HepG2 (cell line): ENCODE measurements at regions not wholly inside any gene's neighbourhood (a gene's known extent, or its start where the extent isn't known, plus 50 kb on each side); places are given as distances from the start of the nearest gene placed in this dataset.

Experiments
- ATAC-seq: fragments of 200-7000 bp; cut with Tn5 transposase; 3 replicates; pipeline ENCODE4 v1.9.1; 2020; ENCODE audit warnings: mild to moderate bottlenecking, moderate library complexity
- BruUV-seq: library from RNA; stranded (reverse); fragments of 400-500 nt; replicated peaks from 2 replicates; lab custom pipeline; 2021; lab: Mats Ljungman, UMichigan
- CTCF ChIA-PET: fragments of 300-600 bp; formaldehyde crosslinking; extraction: SDS; loops from one replicate; lab custom pipeline; 2021; ENCODE audit warnings: low total read pairs, inconsistent platforms, low intra/inter-chr PET ratio; lab: Yijun Ruan, JAX
- POLR2A ChIA-PET: fragments of 350-600 bp; sonication (Branson Sonifier 250); formaldehyde crosslinking; loops from one replicate; lab custom pipeline; 2020; ENCODE audit warnings: antibody characterized with exemption, inconsistent platforms; lab: Yijun Ruan, JAX
- DNase-seq: peaks from one replicate; pipeline ENCODE4 v3.0.0-alpha.2; 2015; ENCODE audit warnings: low spot score
- FAIRE-seq: peaks from 3 replicates; lab custom pipeline; 2011; peaks lifted over from hg19 to GRCh38; lab: Jason Lieb, UNC
- H2AFZ ChIP-seq: one replicate; pipeline ENCODE4 v1.6.1; 2011; ENCODE audit warnings: low read length, inconsistent platforms
- H3K27ac ChIP-seq: fragments of 300-600 bp; 3 replicates; pipeline ENCODE4 v1.8.0; 2011; ENCODE audit warnings: mixed run types, mild to moderate bottlenecking, mixed read lengths, low read length, inconsistent platforms; ENCODE audit not compliant: insufficient read depth; ENCODE audit errors: extremely low read length
- H3K27me3 ChIP-seq, 2 experiments: fragments of 200-600 bp in 1 of 2; 2 replicates in 1 of 2; 3 replicates in 1 of 2; pipeline versions ENCODE4 v1.6.0 to v1.8.0; 2011; ENCODE audit warnings: low read length in 2 of 2, mild to moderate bottlenecking in 2 of 2, moderate library complexity in 2 of 2, inconsistent platforms in 1 of 2; ENCODE audit not compliant: insufficient read depth in 2 of 2, control insufficient read depth in 1 of 2
- H3K36me3 ChIP-seq, 2 experiments: fragments of 200-600 bp in 1 of 2; replicated peaks in 1 of 2; 2 replicates in 1 of 2; 3 replicates in 1 of 2; pipeline versions ENCODE4 v1.5.1 to v1.8.0; 2011; ENCODE audit warnings: low read length in 2 of 2, inconsistent platforms in 1 of 2; ENCODE audit not compliant: insufficient read depth in 2 of 2, control insufficient read depth in 1 of 2
- H3K4me1 ChIP-seq: 2 replicates; pipeline ENCODE4 v1.5.1; 2012; ENCODE audit warnings: low read length, inconsistent platforms; ENCODE audit not compliant: insufficient read depth
- H3K4me2 ChIP-seq: 2 replicates; pipeline ENCODE4 v1.6.0; 2011; ENCODE audit warnings: low read depth, low read length, inconsistent platforms
- H3K4me3 ChIP-seq, 3 experiments: fragments of 200-600 bp in 1 of 3; sonication (generic), shearing (Covaris generic) in 1 of 3; replicated peaks in 1 of 3; 2 replicates each; pipeline ENCODE4 v1.5.1; 2011 to 2016; ENCODE audit warnings: low read length in 3 of 3, inconsistent platforms in 2 of 3, low read depth in 2 of 3, mild to moderate bottlenecking in 2 of 3, control low read depth in 1 of 3, mixed read lengths in 1 of 3; ENCODE audit not compliant: insufficient read depth in 1 of 3
- H3K79me2 ChIP-seq: one replicate; pipeline ENCODE4 v1.6.1; 2011; ENCODE audit warnings: low read length, inconsistent platforms; ENCODE audit not compliant: insufficient read depth
- H3K9ac ChIP-seq: 2 replicates; pipeline ENCODE4 v1.6.0; 2011; ENCODE audit warnings: mild to moderate bottlenecking, low read depth, low read length, inconsistent platforms; ENCODE audit not compliant: insufficient read depth
- H3K9me3 ChIP-seq: 2 replicates; pipeline ENCODE4 v1.5.1; 2012; ENCODE audit warnings: mild to moderate bottlenecking, low read length
- H4K20me1 ChIP-seq: 2 replicates; pipeline ENCODE4 v1.6.0; 2011; ENCODE audit warnings: inconsistent platforms, mild to moderate bottlenecking, low read length, moderate library complexity; ENCODE audit not compliant: insufficient read depth
- ASH2L ChIP-seq: fragments of 300-600, 200-600 bp; sonication (generic); IDR thresholded peaks from 2 replicates; pipeline ENCODE4 v1.7.0; 2017; ENCODE audit warnings: low read depth, mild to moderate bottlenecking, moderate library complexity, mixed read lengths, low read length; ENCODE audit not compliant: insufficient read length
- HCFC1 ChIP-seq: fragments of 150-350 bp; IDR thresholded peaks from 2 replicates; pipeline ENCODE4 v1.6.1; 2014; ENCODE audit warnings: low read depth, low read length
- IKZF4 ChIP-seq: sonication (generic); formaldehyde crosslinking; IDR thresholded peaks from 2 replicates; pipeline ENCODE4 v1.5.1; 2020; ENCODE audit warnings: borderline replicate concordance, mild to moderate bottlenecking, low read depth, missing genetic modification reagents; ENCODE audit errors: not compliant biosample characterization
- KAT7 ChIP-seq: IDR thresholded peaks from 2 replicates; pipeline ENCODE4 v1.6.1; 2018; ENCODE audit warnings: borderline replicate concordance, missing compliant biosample characterization
- SALL1 ChIP-seq: sonication (generic); formaldehyde crosslinking; IDR thresholded peaks from 2 replicates; pipeline ENCODE4 v1.8.0; 2022; ENCODE audit warnings: mild to moderate bottlenecking, missing genetic modification reagents
- ZFP37 ChIP-seq: sonication (generic); formaldehyde crosslinking; IDR thresholded peaks from 2 replicates; pipeline ENCODE4 v1.4.0; 2020; ENCODE audit warnings: missing genetic modification reagents, borderline replicate concordance
- ZKSCAN5 ChIP-seq: sonication (generic); formaldehyde crosslinking; IDR thresholded peaks from 2 replicates; pipeline ENCODE4 v1.5.1; 2020; ENCODE audit warnings: mild to moderate bottlenecking, missing genetic modification reagents
- ZNF17 ChIP-seq: sonication (generic); formaldehyde crosslinking; IDR thresholded peaks from 2 replicates; pipeline ENCODE4 v1.5.0; 2020; ENCODE audit warnings: mild to moderate bottlenecking, missing genetic modification reagents
- ZNF180 ChIP-seq: sonication (generic); formaldehyde crosslinking; IDR thresholded peaks from 2 replicates; pipeline ENCODE4 v1.4.0; 2020; ENCODE audit warnings: low read depth, missing genetic modification reagents, borderline replicate concordance
- ZNF224 ChIP-seq: sonication (generic); formaldehyde crosslinking; IDR thresholded peaks from 2 replicates; pipeline ENCODE4 v1.5.0; 2020; ENCODE audit warnings: mild to moderate bottlenecking, missing genetic modification reagents
- ZNF570 ChIP-seq: sonication (generic); formaldehyde crosslinking; IDR thresholded peaks from 2 replicates; pipeline ENCODE4 v1.4.0; 2020; ENCODE audit warnings: mild to moderate bottlenecking, missing genetic modification reagents, borderline replicate concordance
- WGBS: methylation state at CpG from one replicate; pipeline ENCODE4 v1.1.6; 2017; ENCODE audit warnings: low lambda C conversion rate; 5-methylcytosine and 5-hydroxymethylcytosine counted together
- in situ Hi-C: cut with HindIII; loops from 2 replicates; pipeline ENCODE4 v1.10.0; 2017; ENCODE audit warnings: low pct_unique_long_range_greater_than_20kb; ENCODE audit not compliant: extremely low pct_ligation_motif_present
- intact Hi-C: fragments of 100-400 bp; cut with micrococcal nuclease; formaldehyde crosslinking; loops from one replicate; pipeline ENCODE4 v1.10.0; 2022; ENCODE audit not compliant: unreplicated experiment
- TF ChIP-seq, protein P1 (sequence below): sonication (generic); formaldehyde crosslinking; IDR thresholded peaks from 2 replicates; pipeline ENCODE4 v1.4.0; 2020; ENCODE audit warnings: mild to moderate bottlenecking, missing genetic modification reagents, borderline replicate concordance
- TF ChIP-seq, protein P2 (sequence below): sonication (generic); formaldehyde crosslinking; IDR thresholded peaks from 2 replicates; pipeline ENCODE4 v1.4.0; 2020; ENCODE audit warnings: missing genetic modification reagents
- TF ChIP-seq, protein P3 (sequence below): sonication (generic); formaldehyde crosslinking; IDR thresholded peaks from 2 replicates; pipeline ENCODE4 v1.4.0; 2020; ENCODE audit warnings: missing genetic modification reagents
- TF ChIP-seq, protein P4 (sequence below): sonication (generic); formaldehyde crosslinking; conservative IDR thresholded peaks from 2 replicates; pipeline ENCODE4 v1.8.0; 2022; ENCODE audit warnings: mild to moderate bottlenecking, moderate library complexity, missing genetic modification reagents

DNA sequence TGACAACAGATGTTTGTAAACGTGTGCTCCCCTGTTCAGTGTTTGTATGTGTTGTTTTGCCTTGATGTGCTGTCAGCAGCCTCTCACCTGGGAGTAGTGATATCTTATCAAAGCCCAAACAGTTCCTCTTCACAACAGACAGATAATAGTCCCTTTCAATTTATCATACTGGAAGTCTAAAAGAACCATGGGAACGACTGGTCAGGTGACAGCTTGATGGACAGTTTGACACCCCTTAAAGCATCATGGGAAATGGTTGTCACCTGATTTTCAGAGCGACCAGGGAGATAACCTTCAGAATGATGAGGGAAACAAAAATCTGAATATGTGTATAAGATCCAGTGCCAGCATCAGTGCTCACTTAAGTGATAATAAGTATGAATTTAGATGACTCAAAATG lies 146.3 kb upstream of the SOX2 start:
- Histone ChIP-seq H3K36me3 (no peaks in the 10 kb centered on the region), H4K20me1 (no peaks in the 10 kb centered on the region), H3K27me3 (no peaks in the 10 kb centered on the region; a peak in 1 of 5 replicates), H3K4me1 (no peaks in the 10 kb centered on the region), H3K9me3 (no peaks in the 10 kb centered on the region), H3K27ac (no peak overlapping the region), H3K4me2 (no peak overlapping the region), H2AFZ (no peak overlapping the region), H3K9ac (no peak overlapping the region), H3K4me3 (no peak overlapping the region), H3K79me2 (no peaks in the 10 kb centered on the region)
- BruUV-seq, result no TSS peak
- intact Hi-C loops, result no loop called here
- ATAC-seq, result no peak
- in situ Hi-C loops, result no loop called here
- no peak for DNase-seq
- WGBS, result 2% methylated on average over 3 of the region's 3 CpGs
- no peak for FAIRE-seq
- ChIA-PET POLR2A (no interaction called here), CTCF (no interaction called here)
- TF ChIP-seq ZNF570 (CRISPR knock-in tag), result no peak
- no peak for TF ChIP-seq ZFP37 (CRISPR knock-in tag)
- no peak for TF ChIP-seq ZKSCAN5 (CRISPR knock-in tag)
- TF ChIP-seq, protein P1, sequence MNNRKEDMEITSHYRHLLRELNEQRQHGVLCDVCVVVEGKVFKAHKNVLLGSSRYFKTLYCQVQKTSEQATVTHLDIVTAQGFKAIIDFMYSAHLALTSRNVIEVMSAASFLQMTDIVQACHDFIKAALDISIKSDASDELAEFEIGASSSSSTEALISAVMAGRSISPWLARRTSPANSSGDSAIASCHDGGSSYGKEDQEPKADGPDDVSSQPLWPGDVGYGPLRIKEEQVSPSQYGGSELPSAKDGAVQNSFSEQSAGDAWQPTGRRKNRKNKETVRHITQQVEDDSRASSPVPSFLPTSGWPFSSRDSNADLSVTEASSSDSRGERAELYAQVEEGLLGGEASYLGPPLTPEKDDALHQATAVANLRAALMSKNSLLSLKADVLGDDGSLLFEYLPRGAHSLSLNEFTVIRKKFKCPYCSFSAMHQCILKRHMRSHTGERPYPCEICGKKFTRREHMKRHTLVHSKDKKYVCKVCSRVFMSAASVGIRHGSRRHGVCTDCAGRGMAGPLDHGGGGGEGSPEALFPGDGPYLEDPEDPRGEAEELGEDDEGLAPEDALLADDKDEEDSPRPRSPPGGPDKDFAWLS (CRISPR knock-in tag), result no peak
- TF ChIP-seq ZNF17 (CRISPR knock-in tag), result no peak
- TF ChIP-seq ZNF224 (CRISPR knock-in tag), result no peak
- TF ChIP-seq KAT7 (CRISPR knock-in tag), result no peak
- TF ChIP-seq HCFC1, result no peak
- TF ChIP-seq SALL1 (CRISPR knock-in tag), result no peak
- TF ChIP-seq, protein P2, sequence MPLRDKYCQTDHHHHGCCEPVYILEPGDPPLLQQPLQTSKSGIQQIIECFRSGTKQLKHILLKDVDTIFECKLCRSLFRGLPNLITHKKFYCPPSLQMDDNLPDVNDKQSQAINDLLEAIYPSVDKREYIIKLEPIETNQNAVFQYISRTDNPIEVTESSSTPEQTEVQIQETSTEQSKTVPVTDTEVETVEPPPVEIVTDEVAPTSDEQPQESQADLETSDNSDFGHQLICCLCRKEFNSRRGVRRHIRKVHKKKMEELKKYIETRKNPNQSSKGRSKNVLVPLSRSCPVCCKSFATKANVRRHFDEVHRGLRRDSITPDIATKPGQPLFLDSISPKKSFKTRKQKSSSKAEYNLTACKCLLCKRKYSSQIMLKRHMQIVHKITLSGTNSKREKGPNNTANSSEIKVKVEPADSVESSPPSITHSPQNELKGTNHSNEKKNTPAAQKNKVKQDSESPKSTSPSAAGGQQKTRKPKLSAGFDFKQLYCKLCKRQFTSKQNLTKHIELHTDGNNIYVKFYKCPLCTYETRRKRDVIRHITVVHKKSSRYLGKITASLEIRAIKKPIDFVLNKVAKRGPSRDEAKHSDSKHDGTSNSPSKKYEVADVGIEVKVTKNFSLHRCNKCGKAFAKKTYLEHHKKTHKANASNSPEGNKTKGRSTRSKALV (CRISPR knock-in tag), result no peak
- TF ChIP-seq, protein P3, sequence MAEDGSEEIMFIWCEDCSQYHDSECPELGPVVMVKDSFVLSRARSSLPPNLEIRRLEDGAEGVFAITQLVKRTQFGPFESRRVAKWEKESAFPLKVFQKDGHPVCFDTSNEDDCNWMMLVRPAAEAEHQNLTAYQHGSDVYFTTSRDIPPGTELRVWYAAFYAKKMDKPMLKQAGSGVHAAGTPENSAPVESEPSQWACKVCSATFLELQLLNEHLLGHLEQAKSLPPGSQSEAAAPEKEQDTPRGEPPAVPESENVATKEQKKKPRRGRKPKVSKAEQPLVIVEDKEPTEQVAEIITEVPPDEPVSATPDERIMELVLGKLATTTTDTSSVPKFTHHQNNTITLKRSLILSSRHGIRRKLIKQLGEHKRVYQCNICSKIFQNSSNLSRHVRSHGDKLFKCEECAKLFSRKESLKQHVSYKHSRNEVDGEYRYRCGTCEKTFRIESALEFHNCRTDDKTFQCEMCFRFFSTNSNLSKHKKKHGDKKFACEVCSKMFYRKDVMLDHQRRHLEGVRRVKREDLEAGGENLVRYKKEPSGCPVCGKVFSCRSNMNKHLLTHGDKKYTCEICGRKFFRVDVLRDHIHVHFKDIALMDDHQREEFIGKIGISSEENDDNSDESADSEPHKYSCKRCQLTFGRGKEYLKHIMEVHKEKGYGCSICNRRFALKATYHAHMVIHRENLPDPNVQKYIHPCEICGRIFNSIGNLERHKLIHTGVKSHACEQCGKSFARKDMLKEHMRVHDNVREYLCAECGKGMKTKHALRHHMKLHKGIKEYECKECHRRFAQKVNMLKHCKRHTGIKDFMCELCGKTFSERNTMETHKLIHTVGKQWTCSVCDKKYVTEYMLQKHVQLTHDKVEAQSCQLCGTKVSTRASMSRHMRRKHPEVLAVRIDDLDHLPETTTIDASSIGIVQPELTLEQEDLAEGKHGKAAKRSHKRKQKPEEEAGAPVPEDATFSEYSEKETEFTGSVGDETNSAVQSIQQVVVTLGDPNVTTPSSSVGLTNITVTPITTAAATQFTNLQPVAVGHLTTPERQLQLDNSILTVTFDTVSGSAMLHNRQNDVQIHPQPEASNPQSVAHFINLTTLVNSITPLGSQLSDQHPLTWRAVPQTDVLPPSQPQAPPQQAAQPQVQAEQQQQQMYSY (CRISPR knock-in tag), result no peak
- no peak for TF ChIP-seq ZNF180 (CRISPR knock-in tag)
- TF ChIP-seq ASH2L, result no peak
- TF ChIP-seq IKZF4 (CRISPR knock-in tag), result no peak
- TF ChIP-seq, protein P4, sequence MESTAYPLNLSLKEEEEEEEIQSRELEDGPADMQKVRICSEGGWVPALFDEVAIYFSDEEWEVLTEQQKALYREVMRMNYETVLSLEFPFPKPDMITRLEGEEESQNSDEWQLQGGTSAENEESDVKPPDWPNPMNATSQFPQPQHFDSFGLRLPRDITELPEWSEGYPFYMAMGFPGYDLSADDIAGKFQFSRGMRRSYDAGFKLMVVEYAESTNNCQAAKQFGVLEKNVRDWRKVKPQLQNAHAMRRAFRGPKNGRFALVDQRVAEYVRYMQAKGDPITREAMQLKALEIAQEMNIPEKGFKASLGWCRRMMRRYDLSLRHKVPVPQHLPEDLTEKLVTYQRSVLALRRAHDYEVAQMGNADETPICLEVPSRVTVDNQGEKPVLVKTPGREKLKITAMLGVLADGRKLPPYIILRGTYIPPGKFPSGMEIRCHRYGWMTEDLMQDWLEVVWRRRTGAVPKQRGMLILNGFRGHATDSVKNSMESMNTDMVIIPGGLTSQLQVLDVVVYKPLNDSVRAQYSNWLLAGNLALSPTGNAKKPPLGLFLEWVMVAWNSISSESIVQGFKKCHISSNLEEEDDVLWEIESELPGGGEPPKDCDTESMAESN, result no peak
